HG03103 (cell line): ENCODE measurements at regions not wholly inside any gene's neighbourhood (a gene's known extent, or its start where the extent isn't known, plus 50 kb on each side); places are given as distances from the start of the nearest gene placed in this dataset.

Experiments
- ATAC-seq: cut with Tn5 transposase; IDR thresholded peaks from one replicate; pipeline ENCODE4 v1.9.1; 2021; ENCODE audit warnings: low read depth; ENCODE audit not compliant: unreplicated experiment

DNA sequence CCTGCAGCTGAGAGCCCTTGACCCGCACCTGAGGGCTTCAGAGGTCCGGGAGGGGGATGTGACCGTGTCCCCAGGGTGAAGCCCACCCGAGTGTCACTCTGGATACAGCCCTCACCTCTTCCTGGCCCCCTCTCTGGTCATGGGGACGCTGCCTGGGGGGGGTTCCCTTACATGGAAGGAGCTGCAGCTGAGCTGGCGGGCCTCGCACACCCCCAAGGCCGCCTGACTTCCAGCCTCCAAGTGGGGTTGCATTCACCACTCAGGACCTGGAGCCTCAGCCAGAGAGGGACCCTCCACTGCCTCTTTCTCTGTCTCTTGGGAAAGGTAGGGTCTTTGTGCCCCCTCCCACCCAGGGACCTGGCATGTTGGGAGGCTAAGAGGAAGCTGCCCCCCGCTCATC is 284.6 kb downstream of the SEC14L1 start:
- ATAC-seq = no peak

DNA sequence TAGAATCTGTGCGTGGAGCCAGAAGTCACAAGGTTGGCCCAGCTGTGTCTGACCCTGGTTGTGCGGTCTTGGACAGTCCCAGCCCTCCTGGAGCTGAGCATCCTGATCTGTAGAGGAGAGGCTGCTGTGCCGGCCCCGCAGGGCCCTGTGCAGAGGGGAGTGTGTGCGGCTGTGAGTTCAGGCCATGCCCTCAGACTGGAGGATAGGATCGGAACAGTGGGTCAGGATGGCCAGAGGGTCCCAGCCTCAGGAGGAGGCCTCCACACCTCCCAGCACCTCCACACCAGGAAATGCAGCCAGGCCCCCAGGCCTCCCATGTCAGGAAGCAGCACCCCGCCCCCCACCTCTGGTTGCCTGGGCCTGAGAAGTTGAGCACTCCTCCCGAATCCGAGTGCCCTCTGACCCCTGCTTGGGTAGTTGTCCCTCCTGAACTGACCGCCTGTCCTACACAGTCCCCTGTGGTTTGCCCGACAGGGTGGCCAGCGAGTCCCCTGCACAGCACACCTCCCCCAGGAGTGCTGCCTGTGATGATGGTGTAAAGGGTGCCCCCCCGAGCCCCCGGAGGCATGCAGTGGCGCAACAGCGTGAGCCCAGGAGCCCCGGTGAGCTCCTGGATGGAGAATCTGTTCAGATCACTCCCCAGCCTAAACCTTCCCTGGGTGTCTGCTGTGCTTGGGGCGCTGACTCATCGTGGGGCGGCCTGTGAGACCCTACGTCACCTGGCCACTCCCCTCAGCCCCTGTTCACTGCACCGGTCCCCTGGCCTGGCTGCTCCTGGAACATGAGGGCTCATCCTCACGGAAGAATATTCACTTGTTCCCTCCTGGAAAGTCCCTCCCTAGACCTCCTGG is 285.2 kb downstream of the SEC14L1 start:
- ATAC-seq = no peak

DNA sequence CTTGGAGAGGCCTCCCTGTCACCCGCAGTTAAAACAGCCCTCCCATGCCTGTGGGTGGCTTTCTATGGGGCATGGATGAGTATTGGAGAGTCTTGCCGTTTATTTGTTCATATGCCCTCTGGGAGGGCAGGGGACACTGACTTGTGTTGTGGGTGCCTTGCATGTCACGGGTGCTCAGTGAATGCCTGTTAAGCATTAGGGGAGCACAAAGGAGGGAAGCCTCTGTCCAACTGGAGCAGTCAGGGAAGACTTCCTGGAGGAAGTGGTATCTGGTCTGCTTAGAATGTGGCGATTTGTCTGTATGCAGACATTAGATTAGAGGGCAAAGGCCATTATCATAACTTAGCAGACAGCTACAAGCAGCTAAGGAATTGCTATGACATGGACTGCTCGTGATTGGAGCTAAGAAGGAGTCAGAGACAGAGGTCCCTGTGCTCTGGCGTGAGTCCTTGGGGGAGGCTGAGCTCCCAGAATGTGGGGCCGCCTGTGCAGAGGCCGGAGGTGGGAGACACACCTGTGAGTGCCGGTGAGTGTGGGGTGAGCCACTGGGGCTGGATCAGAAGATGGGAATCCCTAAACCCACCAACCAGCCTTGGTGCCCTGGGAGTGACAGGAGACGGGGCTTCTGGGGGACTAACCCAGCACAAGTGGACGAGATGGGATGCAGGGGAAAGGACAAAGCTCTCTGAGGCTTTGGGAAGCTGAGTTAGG is 286.1 kb downstream of the SEC14L1 start:
- no peak for ATAC-seq

DNA sequence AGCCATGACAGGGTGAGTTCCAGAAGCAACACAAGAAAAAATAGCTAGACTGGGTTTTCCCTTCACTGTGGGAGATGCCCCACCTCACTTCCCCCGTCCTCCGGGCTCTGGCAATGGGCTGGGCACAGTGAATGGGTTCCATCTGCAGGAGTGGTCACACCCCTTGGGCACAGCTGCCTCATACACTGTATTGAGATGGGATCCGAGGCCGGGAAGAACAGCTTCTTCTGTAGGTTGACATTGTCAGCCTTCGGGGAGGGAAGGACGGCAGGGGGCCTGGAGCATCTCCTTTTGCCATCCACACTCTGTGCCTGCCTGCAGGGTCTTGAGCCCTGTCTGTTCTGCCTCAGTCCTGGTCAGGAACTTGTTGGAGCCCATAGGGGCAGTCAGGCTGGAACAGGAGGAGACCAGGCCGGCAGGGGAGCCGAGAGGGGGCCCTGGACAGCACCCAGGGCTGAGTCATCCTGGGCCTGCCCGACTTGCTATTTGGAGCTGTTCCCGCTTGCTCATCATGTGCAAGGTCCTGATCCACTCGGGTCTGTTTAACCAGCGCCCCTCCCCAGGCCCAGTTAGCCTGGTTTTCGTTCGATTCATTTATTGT is 286.7 kb downstream of the SEC14L1 start:
- no peak for ATAC-seq

DNA sequence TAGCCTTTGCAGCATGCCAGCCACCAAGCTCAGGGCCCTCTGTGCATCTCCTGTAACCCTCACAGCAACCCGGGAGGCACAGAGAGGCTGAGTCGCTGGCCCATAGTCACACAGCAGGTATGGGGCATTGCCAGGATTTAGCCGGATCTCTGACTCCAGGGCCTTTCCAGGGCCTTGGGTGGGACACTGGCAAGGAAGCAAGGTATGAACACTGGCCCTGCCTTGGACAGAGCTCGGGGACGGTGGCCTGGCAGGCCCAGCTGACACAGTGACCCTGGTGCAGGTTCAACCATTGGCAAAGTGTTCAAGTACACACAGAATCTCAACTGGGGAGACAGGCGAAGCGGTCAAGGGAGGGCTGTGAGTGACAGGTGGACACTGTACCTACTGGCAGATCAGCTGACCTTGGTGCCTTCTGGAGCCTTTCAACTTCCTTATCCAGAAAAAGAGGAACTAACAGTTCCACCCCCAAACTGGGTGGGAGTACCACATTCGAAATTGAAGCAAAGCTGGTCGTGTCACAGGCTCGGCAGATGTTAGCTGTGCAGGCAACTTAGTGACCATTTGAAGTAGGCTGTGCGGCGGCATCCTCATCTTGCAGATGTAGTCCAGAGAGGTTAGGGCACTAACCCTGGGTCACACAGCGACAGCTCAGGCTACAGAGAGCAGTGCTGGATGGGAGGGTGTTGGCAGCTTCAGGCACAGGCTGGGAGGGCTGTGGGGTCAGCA is 287.4 kb downstream of the SEC14L1 start:
- no peak for ATAC-seq

DNA sequence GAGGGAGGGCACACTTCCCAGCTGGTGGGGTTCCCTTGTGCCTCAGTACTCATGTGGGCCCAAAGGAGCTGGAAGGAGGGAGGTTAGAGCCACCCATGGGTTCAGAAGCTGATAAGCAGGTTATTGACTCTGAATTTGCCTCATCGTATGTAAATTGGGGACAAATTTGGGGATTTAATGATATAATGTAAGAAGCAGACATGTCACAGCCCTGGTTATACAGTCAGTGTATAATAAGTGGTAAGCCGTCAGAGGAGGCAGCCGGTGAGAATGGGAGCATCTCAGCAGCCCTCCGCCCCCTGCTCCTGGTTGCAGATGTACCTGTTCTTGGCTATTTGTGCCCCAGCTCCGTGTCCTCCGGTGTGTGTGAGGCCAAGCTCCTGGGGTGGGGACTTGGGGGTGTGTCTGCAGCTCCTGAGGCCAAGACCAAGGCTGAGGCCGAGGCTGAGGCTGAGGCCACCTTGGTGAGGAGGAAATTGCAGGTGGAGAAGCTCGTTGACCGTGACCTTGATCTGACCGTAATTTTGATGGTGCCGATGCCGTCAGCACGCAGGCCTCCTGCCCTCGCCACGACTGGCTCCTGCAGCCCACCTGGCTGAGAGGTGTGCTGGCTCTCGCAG is 288.1 kb downstream of the SEC14L1 start:
- no peak for ATAC-seq

DNA sequence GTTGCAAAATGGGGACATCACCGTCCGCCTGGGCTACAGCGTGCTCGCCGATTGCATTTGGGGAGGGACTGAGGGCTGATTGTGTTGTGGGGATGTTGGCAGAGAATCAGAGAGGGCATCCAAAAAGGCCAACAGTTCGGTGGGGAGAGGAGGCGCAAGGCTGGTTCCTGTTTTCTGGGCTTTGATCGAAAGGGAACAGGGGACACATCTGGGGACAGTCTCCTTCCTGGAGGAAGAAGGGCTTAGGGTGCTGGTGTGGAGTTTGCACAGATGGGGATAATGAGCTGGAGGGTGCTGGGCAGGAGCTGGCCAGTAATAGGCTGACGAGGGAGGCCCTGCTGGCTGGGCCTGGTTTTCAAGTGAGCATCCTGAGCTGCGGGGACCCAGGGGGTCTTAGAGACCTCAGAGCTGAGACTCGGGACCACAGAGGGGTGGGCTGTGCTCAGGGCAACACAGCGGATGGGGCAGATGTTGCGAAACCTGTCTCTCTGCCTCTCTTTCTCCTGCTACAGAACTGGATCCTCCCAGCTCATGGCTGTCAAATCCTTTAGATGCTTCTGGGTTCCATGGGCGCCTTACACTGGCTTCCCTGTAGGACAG is 288.7 kb downstream of the SEC14L1 start:
- ATAC-seq = no peak

DNA sequence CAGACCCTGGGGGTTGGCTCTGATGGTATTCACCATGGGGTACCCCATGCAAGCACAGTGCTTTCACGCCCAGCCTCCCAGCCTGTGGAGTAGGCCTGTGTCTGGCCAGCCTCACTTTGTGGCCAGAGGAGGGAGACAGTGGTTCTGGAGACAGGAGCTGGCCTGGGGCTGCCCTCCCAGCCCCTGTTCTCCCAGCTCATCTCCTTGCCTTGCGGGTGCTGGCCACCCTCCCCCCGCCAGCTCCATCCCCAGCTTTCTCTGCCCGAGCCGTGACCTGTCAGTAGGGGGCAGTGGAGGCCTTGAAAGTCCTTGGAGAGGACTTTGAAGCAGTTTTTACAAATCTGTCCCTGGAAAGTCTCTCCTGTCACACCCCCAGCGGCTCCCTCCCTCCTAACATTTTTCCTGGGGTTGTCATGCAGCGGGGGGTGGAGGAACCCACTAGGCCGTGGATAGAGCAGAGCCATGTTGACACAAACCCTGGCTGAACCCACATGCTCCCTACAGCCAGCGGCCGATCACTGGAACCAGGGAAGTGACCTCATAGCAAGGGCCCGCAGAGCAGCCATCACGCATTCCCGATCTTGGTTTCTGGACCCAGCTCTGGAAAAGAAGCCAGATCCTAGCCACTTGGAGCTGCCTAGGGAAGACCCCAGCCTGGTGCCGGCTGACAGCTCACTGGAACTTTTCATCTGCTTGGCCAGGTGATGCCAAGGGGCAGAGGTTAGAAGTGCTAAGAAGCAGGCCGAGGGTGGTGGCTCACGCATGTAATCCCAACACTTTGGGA is 289.4 kb downstream of the SEC14L1 start:
- no peak for ATAC-seq

DNA sequence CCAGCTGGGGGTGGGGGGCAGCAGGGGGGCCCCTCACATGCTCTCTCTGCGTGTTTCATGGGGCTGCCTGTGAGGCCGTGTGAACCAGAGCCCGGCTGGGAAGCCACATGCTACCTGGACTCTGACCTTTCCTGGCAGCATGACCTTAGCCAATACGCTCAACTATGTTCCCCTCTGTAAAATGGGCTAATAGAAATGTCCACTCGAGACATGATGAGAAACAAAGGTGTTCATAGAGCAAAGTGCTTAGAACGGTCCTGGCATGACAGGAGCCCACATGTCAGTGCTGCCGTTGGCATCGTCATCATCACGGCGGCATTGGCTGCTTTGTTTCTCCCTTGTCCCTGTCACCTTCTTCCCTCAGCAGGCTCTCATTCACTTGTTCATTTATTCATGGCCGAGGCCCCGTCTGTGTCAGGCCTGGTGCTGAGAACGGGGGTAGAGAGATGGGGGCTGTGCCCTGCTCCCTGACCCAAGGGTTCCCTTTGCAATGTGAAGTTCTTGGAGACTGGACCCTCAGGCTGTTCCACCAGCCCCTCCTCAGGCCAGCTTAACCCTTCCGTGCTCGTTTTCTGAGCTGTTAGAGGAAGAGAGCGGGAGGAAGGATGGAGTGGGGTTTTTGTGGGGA is 291.4 kb downstream of the SEC14L1 start:
- no peak for ATAC-seq

DNA sequence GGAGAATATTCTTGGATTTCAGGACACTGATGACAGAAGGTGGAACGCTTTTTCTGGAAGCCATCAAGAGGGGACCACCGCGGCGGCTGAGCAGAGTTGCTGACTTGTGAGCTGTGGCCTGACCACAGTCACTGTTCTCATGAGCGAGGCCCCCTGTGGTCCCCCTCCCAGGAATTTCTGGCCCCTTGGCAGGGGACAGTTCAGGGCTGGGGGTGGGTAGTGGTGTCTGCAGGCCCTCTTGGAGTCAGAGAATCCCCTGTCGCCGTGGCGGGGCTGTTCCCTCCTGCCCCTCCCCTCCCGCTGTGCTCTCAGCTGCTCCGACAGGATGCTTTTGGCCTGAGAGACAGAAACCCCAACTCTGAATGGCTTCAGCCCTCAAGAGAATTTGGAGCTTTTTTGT is 292.0 kb downstream of the SEC14L1 start:
- ATAC-seq = no peak

DNA sequence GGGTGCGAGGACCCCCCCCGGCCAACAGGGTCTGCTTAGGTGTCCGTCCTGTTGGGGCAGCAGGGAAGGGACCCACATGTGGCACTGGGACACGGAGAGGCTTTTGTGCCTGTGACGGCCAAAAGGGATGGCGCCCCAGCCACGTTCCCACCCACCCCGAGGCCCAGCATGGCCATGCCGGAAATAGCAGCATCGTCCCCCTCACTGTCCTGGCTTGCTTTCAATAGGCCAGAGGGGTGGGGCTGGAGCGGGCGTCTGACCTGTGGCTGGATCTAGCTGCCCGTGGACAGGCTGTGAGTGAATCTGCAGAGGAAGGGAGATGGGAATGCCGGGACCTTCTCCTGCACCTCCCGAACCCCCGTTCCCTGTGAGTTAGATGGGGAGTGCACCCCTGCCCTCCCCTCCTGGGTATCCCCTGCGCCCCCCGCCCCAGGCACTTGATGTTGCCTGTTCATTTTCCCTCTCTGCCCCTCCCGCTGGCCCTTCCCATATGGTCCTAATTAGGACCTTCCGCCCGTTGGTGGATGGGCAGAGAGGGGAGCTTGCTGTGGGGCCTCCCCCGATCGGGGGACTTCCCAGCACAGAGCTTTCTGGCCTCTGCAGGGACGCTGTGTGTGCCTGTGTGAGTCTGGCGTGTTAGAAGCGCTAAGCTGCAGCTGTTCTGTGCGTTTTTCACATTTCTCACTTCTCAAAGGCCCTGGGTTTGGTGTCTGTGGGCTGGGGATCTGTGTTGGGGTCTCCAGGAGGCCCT is 292.8 kb downstream of the SEC14L1 start:
- no peak for ATAC-seq

DNA sequence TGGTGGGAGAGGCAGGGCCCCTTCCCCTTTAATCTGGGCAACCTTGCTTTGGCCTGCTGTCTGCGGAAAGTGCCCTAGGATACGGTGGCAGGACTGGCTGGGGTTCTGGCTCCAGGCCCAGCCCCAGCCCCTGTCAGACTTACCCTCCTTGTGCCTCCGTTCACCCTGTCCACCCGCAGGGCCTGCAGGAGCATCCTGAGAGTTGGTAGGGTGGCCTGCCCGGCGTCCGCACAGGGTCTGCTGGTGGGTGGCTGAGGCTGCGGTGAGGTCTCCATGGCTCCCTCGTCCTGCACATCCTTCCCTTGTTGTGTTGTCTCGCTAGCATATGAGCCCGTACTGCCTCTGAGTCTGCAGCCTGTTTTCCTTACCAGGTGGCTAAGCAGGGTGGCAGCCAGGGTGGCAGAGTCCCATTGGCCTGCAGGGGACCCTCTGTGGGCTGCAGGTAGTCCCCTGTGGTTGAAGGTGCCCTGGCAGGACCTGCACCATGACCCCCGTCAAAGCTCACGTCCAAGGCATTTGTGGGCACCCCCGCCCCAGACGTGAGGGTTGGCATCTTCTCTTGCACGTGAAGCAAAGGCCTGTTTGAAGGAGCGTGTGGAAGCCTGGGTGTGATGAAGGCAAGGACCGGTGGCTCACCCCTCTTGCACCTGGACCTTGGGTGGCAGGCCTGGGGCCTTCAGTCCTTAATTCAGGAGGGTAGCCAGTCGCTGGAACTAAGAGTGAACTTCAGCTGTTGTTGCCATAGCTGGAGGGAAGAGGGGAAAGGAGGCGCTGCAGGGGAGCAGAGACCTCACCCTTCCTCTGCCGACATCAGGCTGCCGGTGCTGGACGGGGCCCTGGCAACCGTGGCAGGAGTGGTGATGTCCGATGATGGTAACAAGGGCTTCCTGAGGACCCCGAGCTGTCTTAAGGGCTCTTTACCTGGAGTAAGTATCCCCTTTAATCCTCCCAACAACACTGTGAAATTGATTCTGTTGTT is 293.7 kb downstream of the SEC14L1 start:
- ATAC-seq = no peak

DNA sequence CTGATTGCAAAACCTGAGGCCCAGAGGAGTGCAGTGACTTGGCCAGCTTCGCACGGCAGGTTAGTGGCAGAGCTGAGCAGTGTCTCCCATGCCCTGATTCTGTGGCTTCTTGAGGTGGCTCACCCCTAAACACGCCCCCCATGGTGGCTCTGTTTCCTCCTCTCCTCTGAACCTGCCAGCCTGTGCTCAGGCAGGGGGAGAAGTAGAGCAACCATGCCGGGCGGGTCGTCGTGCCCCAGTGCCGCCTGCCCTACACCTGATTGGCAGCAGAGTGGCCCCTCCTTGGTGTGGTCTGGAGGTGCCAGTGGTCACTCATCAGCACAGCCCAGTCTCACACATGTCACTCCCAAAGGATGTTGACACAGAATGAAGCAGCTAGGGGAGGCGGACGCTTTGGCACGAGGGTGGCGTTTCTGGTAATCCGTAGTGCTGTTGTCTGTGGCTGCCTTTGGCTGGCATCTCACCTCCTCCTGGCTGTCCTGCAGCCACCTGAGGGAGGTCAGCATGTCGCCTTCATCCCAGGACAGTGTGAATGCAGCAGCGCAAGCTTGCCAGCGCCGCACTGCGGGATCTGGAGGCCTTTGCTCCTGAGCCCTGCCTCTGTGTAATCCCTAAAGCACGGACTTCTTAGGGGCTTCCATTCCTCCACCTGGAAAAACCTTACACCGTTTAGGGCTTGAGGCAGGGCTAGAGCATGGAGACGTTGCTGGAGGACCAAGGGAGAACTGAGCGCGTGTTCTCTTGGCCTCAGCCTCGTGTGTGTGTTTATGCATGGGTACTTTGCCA is 294.7 kb downstream of the SEC14L1 start:
- ATAC-seq = no peak

DNA sequence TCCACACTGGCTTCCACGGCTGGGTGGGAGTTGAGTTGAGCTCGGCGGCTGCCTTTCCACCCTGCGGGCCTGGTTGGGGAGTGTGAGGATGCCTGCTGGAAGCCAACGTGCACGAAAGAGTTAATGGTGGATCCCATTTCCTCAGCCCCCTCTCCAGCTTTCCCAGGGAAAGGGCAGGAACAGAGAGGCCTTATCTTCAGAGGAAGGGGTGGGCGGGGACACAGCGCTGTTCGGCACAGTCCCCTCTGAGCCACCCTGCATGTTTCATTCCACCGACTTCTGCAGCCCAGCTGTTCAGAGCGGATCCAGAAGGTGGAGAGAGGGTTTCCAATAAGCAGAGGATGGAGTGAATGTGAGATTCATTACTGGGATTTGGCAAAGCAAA is 295.3 kb downstream of the SEC14L1 start:
- no peak for ATAC-seq

DNA sequence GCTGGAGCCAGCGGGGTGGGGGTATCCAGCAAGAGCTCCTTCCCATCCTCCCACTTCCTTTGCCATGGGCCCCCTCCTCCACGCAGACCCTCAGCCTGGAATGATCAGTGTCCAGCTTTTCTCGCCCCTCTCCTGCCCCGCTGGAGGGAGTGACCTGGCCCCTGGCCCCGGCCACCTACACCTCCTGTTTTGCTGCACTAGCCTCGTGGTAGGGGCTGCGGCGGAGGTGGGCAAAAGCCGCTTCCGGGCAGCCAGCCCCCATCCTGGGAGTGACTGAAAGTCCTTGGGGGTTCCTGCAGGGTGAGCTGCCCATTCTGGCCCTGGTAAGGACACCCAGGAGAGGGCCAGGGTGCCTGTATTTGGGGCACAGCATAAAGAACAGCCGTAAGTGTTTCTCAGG is 295.7 kb downstream of the SEC14L1 start:
- no peak for ATAC-seq

DNA sequence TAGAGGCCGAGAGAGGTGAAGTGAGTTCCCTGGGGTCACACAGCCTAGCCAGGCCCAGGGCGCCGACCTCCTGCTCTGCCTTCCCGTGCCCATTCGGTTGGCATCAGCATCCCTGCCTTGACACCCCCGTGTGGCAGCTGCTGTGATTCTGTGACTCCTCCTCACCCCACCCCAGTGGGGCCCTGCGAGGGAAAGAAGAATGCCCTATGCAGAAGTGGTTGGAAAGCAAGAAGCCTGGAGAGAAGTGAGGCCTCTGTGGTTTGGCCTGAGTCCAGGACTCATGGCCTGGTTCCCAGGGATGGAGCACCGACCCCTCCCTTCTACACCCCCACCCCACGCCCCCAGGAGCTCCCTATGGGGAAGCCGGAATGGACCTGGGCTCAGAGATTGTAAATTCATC is 296.2 kb downstream of the SEC14L1 start:
- no peak for ATAC-seq
